ENCODE measurements at regions not wholly inside any gene's neighbourhood (a gene's known extent, or its start where the extent isn't known, plus 50 kb on each side); places are given as distances from the start of the nearest gene placed in this dataset.

- intact Hi-C loops (cut with DNase I, micrococcal nuclease), result no loop called here
- DNase-seq (no peak), ATAC-seq (no peak)
- no peaks in the 10 kb centered on the region for H3K9me3 ChIP-seq
- no peak overlapping the region for H3K4me3 ChIP-seq
- no peak for TF ChIP-seq CTCF (IDR thresholded peaks at IDR 0.05)
- no peaks in the 10 kb centered on the region for H3K36me3 ChIP-seq (ENCODE audit: low read depth)
- H3K4me1 ChIP-seq (ENCODE audit: low read depth), result no peaks in the 10 kb centered on the region
Observed at GRCh38 chr6:154890874-154891273, 104.2 kb upstream of the TIAM2 start.

DNA sequence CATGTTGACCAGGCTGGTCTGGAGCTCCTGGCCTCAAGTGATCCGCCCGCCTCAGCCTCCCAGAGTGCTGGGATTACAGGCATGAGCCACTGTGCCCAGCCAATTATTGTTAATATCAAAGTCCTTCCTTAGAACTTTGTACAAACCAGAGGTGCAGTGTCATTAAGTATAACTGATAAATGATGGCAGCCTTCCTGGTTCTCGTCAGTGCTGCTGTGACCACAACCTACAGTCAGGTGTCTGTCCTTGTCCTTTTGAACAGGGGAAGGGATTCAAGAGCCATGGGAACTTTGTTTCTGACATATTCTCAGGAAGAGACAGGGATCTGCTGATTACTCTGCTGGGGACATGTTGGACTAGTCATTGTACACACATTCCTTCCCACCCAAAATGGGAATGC lies 103.2 kb upstream of the TIAM2 start:
- Histone ChIP-seq H3K36me3 (ENCODE audit: low read depth) (no peaks in the 10 kb centered on the region), H3K4me3 (no peak overlapping the region), H3K9me3 (no peaks in the 10 kb centered on the region), H3K4me1 (ENCODE audit: low read depth) (no peaks in the 10 kb centered on the region)
- TF ChIP-seq CTCF (IDR thresholded peaks at IDR 0.05), result no peak
- ATAC-seq, result no peak
- no peak for DNase-seq
- intact Hi-C loops (cut with DNase I, micrococcal nuclease), result no loop called here

DNA sequence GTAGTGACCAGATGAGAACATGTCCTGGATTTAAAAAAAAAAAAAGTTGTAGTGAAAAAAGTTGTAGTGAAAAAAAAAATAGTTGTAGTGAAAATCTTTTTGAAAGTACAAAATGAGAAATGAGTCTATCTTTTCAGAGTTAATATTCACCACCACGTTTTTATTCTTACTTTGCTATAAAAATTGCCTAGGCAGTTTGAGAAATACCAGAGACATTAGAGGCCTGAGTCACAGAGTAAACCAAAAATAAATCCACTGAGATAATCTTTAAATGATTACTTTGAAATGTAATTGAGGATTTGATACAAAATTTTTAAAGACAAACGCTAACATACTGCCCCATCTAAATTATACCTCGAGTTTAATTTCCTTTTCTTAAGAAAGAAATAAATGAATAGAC lies 101.2 kb upstream of the TIAM2 start:
- intact Hi-C loops (cut with DNase I, micrococcal nuclease), result no loop called here
- TF ChIP-seq CTCF (IDR thresholded peaks at IDR 0.05), result no peak
- no peak overlapping the region for H3K4me3 ChIP-seq
- ATAC-seq, result no peak
- DNase-seq, result no peak
- H3K4me1 ChIP-seq (ENCODE audit: low read depth), result no peaks in the 10 kb centered on the region
- no peaks in the 10 kb centered on the region for H3K9me3 ChIP-seq
- H3K36me3 ChIP-seq (ENCODE audit: low read depth), result no peaks in the 10 kb centered on the region

- no peak for TF ChIP-seq CTCF (IDR thresholded peaks at IDR 0.05)
- no peak for ATAC-seq
- intact Hi-C loops (cut with DNase I, micrococcal nuclease), result no loop called here
- Histone ChIP-seq H3K36me3 (ENCODE audit: low read depth) (no peaks in the 10 kb centered on the region), H3K4me1 (ENCODE audit: low read depth) (no peaks in the 10 kb centered on the region), H3K4me3 (no peak overlapping the region), H3K9me3 (no peaks in the 10 kb centered on the region)
- DNase-seq, result no peak
Observed at GRCh38 chr6:154894902-154895301, 100.2 kb upstream of the TIAM2 start.

DNA sequence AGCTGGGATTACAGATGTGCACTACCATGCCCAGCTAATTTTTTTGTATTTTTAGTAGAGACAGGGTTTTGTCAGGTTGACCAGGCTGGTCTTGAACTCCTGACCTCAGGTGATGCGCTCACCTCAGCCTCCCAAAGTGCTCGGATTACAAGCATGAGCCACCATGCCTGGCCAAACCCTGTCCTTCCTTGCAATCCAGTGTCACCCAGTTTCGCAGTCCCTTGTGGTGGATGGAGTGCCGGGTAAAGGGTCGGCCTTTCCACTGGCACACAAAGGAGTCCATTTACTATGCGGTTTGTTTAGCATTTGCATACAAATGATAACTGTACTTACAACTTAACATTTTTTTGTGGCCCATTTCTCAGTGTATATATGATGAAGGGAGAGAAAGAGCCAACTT lies 99.3 kb upstream of the TIAM2 start:
- DNase-seq (no peak), ATAC-seq (no peak)
- H3K4me3 ChIP-seq, result no peak overlapping the region
- no peaks in the 10 kb centered on the region for H3K9me3 ChIP-seq
- intact Hi-C loops (cut with DNase I, micrococcal nuclease), result no loop called here
- no peaks in the 10 kb centered on the region for H3K4me1 ChIP-seq (ENCODE audit: low read depth)
- TF ChIP-seq CTCF (IDR thresholded peaks at IDR 0.05), result no peak
- no peaks in the 10 kb centered on the region for H3K36me3 ChIP-seq (ENCODE audit: low read depth)

- ATAC-seq, result no peak
- Histone ChIP-seq H3K36me3 (ENCODE audit: low read depth) (no peaks in the 10 kb centered on the region), H3K4me1 (ENCODE audit: low read depth) (no peaks in the 10 kb centered on the region), H3K4me3 (no peak overlapping the region), H3K9me3 (no peaks in the 10 kb centered on the region)
- intact Hi-C loops (cut with DNase I, micrococcal nuclease), result no loop called here
- no peak for TF ChIP-seq CTCF (IDR thresholded peaks at IDR 0.05)
- DNase-seq, result no peak
Observed at GRCh38 chr6:154898821-154899220, 96.3 kb upstream of the TIAM2 start.

Data from mucosa of descending colon (tissue), 3 donors.